ENCODE measurements at regions not wholly inside any gene's neighbourhood (a gene's known extent, or its start where the extent isn't known, plus 50 kb on each side); places are given as distances from the start of the nearest gene placed in this dataset.
"Not testable (repeated sequence)": the region's sequence is repeated elsewhere in the genome, so short reads cannot be mapped to it uniquely, and the experiment has no call there.

DNA sequence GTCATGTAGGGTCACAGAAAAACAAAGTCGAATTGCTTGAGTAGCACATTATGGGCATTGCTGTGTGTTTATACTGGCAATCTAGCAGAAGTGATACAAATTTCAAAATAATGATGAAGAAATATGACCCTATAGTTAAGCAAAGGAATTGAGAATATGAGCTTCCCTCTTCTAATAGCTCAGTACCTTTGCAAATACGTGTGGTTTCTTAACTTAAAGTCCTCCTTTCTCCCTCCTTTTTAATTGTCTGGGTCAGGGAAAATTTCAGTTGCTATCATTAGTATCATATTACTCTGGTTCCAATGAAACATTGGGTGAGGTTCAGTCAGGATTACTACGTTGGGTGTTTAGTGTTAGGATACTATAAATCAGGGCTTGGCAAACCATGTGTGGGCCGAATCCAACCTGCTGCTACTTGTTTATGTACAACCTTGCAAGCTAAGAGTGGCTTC is 166.8 kb upstream of the CARMIL1 start:
- in situ Hi-C loops (cut with HindIII; ENCODE audit: low sequenced_read_pairs) = no loop called here

DNA sequence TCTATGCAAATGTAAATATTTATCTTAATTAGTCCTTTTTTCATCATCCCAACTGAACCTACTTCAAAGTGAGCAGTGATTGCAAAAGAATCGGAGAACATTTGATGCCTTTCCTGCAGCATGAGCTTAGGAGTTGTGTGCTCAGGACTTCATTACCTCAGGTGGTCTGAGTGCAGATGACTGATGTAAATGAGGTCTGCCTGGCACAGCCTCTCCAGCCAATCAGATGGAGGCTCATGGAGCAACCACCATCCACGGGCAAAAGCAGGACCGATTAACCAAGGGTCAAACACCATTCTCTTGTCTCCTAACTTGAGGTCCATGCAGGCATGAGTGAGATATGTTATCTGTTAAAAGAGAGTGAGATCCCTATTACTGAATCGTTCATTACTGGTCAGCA is 165.7 kb upstream of the CARMIL1 start:
- in situ Hi-C loops (cut with HindIII; ENCODE audit: low sequenced_read_pairs) = no loop called here

DNA sequence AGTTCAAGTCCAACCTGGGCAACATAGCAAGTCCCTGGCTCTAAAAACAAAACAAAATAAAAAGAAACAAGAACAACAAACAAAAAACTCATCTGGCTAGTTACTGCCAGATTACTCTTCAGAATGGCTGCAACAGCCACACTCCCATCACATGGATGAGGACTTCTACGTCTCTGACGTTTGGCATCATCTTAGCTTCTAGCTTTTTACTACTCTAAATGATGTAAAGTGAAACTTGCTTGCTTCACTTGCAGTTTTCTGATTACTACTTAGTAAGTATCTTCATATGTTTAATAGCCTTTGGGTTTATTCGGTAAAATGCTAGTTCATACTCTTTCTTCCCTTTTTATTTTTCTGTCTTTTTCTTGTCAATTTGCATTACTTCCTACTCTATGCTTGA is 161.1 kb upstream of the CARMIL1 start:
- in situ Hi-C loops (cut with HindIII; ENCODE audit: low sequenced_read_pairs) = no loop called here

DNA sequence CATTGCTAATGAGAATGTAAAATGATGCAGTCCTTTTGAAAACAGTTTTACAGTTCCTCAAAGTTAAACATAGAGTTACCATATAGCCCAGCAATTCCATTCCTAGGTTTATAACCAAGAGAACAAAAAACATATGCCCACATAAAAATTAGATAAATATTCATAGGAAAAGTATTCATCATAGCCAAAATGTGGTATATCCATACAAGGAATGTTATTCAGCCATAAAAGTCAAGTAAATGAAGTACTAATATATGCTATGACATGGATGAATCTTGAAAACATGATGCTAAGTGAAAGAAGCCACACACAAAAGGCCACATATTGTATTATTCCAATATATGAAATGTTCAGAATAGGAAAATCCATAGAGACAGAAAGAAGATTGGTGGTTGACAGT is 158.0 kb upstream of the CARMIL1 start:
- in situ Hi-C loops (cut with HindIII; ENCODE audit: low sequenced_read_pairs) = no loop called here

DNA sequence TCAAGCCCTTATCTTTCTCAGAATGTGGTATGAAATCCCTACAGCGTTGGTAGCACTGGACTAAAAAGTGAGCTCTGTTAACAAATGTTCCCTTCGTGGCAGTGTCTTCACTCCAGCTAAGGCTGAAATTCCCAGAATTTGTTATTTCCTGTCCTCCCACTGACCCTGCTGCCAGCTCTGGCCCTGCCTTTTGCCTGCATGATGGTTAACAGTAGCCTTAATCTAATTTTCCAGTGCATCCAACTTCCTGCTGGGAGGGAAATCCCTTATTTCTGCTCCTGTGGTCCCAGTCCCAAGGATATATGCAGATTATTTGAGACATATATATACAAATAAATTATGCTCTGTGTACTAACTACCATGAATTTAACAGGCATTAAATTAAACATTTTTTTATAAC is 157.2 kb upstream of the CARMIL1 start:
- in situ Hi-C loops (cut with HindIII; ENCODE audit: low sequenced_read_pairs) = no loop called here

DNA sequence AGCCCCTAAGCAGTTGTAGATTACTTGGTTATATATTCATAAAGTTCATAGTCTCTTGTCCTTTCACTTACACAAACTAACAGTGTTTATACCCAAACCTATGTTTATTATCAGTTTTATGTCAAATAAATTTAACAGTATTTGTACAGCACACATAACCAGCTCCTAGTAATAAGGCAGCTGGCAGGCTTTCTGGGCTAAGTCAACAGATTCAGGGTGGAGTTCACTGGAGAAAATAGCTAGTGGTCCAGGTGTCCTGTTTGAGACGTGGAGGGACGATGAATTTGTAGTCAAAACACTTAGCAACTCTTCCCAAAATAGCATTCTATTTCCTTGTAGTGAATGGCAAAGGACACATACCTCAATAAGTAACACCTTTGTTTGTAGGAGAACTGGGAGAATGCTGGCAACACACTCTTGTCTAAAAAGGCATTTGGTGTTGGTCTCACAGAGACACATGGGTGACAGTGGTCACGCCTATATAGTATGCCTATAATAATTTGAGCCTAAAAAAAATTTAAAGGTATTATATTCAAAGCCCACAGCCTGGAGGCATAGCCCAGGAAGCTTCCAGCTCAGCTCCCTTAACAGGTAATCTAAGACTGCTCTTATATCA is 156.4 kb upstream of the CARMIL1 start:
- in situ Hi-C loops (cut with HindIII; ENCODE audit: low sequenced_read_pairs) = no loop called here

DNA sequence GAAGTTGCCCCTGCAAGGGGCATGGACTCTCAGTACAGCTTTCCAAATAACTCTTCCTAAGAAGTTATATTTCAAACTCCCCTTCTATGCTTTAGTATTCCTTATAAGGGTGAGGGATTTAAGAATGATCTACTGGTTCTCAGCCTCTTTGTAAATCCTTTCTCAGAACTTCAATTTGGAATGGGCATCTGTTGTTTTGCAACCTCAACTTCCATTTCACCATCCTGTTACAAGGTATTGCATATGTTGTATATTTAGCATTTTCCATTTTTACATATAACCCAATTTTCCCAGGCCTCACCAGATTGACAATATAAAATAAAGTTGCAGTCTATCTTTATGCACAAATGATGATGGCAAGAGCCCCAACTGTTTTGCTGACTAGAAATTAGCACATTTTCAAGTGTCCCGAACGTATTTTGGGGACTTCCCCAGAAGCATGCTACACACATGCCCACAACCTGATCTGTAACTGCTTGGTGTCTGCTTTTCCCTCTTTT is 154.9 kb upstream of the CARMIL1 start:
- in situ Hi-C loops (cut with HindIII; ENCODE audit: low sequenced_read_pairs) = no loop called here

DNA sequence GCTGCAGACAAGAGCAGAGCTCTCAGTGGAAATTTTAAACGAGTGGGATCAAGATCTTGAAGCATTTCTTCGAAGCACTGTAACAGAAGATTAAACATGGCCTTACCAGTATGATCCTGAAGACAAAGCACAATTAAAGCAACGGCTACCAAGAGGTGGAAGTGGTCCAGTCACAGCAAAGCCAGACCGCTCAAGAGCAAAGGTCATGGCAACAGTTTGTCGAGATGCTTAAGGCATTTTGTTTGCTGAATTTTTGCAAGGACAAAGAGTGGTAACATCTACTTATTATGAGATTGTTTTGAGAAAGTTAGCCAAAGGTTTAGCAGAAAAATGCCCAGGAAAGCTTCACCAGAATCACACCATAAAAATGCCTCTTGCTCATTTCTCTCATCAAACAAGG is 153.4 kb upstream of the CARMIL1 start:
- in situ Hi-C loops (cut with HindIII; ENCODE audit: low sequenced_read_pairs) = no loop called here

DNA sequence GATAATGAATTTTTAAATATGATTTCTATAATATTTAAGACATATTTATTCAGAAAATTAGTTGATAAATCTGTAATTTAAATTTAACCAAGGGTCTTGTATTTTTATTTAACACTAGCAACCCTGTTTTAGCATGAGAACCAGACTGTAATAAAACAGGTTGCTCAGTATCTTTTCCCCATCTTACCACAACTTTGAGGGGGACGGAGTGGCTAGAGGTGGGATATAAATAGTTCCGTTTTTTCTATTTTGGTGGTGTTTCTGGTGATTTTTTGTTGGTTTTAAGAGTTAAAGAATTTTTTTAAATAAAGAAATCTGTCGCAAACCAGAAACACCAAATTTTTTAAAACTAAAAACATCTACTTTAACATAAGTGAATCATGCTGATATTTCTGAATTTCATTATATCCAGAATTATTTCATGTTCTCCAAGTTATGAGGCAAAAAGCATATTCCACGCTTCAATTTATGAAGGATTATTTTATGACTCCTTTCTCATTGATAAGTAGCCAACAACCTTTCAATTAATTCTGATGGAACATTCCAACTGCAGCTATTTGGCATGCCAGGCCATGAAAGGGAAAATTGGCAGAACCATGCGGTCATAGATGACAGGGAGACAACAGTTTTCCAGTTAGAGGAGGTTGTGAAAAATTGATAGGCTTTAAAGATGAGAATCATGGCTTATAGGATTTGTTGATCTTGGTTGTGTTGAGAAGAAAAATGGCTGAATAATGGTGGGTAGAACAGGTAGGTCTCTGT is 151.9 kb upstream of the CARMIL1 start:
- in situ Hi-C loops (cut with HindIII; ENCODE audit: low sequenced_read_pairs) = no loop called here

DNA sequence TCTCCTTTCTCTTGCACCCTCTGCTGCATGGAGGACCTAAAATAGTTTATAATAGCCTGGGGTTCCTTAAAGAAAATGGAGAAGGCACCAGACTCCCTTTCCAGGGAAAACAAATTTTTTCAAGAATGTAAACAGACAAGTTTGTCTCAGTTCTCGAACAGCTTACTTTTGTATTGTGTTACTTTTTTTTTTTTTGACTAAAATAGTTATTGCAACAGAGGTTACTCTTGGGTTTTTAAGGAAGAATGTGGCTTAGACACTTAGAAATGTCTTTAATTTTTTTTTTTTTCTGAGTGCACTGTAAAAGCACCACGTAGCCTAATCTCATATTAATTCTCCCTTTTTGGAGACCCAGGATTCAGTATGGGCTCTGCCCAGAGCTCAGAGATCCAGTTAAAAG is 148.7 kb upstream of the CARMIL1 start:
- in situ Hi-C loops (cut with HindIII; ENCODE audit: low sequenced_read_pairs) = no loop called here

DNA sequence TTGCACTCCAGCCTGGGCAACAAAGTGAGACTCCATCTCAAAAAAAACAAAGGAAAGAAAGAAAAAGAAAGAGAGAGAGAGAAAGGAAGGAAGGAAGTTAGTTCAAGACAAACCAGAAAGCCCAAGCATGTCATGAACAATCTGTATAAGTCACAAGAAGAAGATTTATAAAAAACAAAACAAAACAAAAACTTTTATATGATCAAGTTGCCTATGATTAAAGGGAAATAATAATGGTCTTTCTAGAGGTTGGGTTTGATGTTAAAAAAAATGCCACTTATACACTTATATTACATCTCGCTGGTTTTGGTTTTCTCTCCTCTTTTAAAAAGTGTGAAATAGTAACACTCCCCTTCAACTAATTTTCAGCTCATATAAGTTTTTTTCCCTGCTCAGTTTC is 146.2 kb upstream of the CARMIL1 start:
- in situ Hi-C loops (cut with HindIII; ENCODE audit: low sequenced_read_pairs) = no loop called here

DNA sequence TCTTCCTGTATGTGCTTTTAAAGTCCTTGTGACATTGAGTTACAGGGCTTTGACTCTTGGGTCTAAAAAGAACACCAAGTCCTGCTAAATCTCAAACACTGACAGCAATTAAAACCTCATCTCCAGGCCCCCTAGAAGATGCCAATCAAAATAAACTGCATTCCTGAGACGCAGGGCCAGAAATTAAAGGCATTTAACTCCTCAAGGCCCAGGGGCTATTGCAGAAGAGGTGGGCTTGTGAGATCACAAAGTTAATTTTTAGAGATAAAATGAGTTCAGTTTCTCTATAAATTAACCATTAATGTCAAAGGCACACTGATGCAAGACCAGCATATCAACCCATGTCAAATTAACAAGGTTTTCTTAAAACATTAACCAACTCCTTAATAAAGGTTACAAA is 145.6 kb upstream of the CARMIL1 start:
- in situ Hi-C loops (cut with HindIII; ENCODE audit: low sequenced_read_pairs) = no loop called here

DNA sequence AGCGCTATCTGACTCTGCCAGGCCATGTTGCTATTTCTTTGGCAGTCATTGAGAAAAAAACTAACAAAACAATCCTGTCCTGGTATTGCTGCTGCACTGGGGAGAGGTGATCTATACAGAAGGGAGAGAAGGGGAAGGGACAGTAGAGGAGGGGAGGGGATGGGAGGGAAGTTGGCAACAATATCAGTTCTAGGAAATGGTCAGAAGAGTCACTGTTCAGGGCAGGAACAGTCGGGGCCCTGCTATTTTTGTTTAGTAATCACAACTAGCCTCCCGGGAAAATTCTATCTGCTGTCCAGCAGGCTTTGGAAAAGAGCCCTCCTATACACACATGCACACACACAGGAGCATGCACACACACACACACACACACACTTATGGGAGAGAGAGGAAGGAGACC is 142.3 kb upstream of the CARMIL1 start:
- in situ Hi-C loops (cut with HindIII; ENCODE audit: low sequenced_read_pairs) = no loop called here

DNA sequence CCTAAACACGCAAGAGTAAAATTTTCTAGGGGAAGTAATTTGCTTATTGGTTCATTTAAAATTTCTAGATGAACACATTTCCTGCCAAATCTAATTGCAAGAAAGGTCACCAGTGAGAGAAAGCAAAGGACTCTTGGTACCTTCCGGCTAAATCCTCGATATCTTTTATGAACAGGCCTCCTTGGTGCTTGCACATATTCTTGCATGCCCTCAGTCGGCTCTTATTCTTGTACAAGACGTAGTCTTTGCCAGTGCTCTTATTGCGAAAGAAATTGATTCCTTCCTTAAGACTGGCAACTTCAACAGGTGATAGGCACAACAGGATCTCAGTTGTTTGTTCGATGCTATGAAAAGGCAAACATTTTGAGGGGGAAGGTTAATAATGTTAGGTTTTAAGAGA is 141.7 kb upstream of the CARMIL1 start:
- in situ Hi-C loops (cut with HindIII; ENCODE audit: low sequenced_read_pairs) = no loop called here

DNA sequence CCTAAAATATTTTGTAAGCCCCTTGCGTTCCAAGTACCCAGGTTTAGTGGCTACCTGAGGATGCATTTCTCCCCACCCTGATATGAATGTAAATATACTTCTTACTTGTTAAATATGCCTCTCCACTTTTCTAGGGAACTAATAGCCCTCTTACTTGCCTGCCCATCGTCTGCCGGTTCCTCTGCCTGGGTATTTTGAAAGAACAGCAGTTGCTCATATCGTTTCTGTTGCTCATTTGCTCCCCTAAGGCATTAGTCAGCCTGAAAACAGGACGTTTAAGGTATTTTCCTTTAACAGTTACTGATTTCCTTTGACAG is 141.3 kb upstream of the CARMIL1 start:
- in situ Hi-C loops (cut with HindIII; ENCODE audit: low sequenced_read_pairs) = no loop called here

DNA sequence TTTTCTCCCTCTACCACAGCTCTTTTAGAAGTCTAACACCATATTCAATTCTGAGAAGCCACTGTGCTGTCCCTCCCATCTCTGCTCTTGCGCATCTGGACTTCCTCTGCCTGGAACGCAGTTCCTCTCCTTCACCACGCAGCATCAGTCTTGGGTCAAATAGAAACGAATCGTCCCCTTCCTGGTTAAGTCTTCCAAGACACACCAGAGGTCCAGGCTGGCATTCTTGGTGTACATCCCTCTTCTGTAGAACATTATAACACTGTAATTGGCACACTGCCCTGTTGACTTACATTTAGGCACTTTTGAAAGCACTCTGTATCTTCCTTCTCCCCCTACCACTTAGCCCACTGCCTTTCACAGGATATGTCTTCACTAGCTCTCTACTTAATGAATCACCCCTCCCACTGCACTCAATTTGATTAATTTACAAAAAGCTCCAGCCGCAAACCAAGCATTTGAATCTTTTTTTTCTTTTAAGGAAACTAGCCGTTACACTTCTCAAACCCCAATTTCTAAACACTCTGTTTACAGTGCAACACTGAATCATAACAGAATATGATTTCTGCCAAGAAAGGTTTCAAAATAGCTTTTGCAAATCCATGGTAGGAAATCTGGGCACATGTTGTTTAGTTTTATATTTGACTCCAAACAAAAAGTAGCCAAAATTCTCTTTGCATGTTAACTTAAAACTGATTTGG is 140.8 kb upstream of the CARMIL1 start:
- in situ Hi-C loops (cut with HindIII; ENCODE audit: low sequenced_read_pairs) = no loop called here

DNA sequence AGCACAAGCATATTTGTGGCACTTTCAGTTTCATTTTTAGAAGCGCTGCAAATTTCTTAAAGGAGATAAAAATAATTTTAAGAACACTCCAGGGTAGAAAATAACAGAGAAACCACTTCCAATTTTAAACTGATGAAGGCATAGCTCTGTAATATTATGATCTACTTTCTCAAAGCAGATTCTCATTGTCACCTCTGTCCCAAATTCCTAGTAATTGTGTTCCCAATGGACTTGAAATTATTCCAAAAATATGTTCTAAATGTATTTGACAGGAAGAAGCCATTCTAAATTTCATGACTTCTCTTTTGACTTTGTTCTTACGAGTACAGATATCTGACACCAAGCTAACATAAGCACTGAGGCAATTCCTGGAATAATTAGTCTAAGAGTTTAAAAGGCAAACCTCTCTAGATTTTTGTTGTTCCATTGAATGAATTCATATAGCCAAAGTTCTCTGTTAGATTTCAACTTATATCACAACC is 140.2 kb upstream of the CARMIL1 start:
- in situ Hi-C loops (cut with HindIII; ENCODE audit: low sequenced_read_pairs) = no loop called here

DNA sequence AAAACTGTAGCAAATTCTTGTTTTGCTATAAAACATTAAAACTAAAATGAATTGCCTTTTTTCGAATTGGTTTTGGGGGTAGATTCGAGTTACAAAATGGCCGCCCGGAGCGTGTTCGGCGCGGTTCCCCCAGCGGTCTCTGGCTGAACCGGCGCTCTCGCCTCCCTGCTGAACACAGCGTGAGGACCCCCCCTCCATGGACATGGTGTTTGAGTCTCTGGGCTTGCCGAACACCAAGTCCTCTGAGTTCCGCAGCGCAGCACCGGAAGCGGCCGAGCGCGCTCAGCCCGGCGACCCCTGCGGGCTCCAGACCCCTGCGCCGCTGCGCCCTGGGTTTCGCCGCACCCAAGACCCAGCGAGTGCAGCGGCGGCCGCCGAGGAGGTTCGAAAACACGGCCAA is 139.6 kb upstream of the CARMIL1 start:
- in situ Hi-C loops (cut with HindIII; ENCODE audit: low sequenced_read_pairs) = not testable (repeated sequence)

DNA sequence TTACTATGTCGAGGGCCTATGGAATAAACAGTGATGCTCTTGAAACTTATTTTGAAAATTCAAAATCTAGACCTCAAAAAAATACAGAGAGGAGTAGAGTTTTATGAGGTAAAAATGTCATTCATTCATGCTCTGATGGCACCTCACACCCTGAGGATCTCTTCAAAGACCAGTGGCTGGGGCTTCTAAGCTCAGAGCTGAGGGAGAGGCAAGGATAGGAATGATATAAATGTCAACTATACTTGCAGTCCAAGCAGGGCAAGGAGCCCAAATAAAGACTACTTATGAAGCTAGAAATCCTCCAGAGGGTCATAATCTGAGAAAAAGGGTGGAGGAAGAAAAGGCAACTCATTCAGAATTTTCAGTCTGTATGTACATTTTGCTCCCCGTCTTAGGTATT is 136.7 kb upstream of the CARMIL1 start:
- in situ Hi-C loops (cut with HindIII; ENCODE audit: low sequenced_read_pairs) = no loop called here

DNA sequence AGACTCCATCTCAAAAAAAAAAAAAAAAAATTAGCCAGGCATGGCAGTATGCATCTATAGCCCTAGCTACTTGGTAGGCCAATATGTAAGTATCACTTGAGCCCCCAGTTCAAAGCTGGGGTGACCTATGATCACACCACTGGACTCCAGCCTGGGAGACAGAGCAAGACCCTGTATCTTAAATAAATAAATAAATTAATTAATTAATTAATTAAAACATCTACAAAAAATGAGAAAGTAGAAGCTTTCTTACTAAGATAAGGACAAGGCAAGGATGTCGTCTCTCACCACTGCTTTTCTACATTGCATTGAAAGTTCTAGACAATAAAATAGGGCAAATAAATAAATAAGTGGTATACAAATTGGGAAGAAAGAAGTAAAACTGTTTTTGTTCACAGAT is 134.3 kb upstream of the CARMIL1 start:
- in situ Hi-C loops (cut with HindIII; ENCODE audit: low sequenced_read_pairs) = no loop called here

DNA sequence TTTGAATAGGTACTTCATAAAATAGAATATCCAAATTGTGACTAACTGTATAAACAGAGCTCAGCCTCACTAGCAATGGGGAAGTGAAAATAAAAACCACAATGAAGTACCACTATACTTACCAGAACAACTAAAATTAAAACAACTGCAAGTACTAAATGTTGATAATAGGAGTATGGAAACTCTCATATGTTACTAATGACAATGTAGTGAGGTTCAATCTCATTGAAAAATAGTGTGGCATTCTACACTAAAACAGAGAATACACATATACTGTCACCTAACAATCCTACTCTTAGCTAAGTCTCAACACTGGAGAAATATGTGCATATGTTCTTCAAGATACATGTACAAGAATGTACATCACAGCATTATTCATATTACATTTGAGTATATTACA is 132.0 kb upstream of the CARMIL1 start:
- in situ Hi-C loops (cut with HindIII; ENCODE audit: low sequenced_read_pairs) = no loop called here

DNA sequence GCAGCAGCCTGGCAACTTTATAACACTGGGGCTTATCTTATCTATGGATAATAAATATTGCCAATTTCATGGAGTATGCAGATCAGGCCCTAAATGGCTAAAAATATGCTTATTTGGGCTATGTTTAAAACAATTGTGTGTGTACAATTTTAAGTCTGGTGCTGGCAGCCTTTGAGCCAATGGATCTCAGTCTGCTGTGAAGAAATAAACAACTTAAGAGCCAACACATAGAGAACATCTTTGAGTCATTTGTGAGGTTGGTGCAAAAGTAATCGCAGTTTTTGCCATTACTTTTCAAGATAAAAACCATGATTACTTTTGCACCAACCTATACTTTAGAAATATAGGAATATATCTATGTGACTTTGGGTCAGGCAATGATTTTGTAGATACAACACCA is 129.1 kb upstream of the CARMIL1 start:
- in situ Hi-C loops (cut with HindIII; ENCODE audit: low sequenced_read_pairs) = no loop called here
